ENCODE measurements at regions not wholly inside any gene's neighbourhood (a gene's known extent, or its start where the extent isn't known, plus 50 kb on each side); places are given as distances from the start of the nearest gene placed in this dataset.

DNA sequence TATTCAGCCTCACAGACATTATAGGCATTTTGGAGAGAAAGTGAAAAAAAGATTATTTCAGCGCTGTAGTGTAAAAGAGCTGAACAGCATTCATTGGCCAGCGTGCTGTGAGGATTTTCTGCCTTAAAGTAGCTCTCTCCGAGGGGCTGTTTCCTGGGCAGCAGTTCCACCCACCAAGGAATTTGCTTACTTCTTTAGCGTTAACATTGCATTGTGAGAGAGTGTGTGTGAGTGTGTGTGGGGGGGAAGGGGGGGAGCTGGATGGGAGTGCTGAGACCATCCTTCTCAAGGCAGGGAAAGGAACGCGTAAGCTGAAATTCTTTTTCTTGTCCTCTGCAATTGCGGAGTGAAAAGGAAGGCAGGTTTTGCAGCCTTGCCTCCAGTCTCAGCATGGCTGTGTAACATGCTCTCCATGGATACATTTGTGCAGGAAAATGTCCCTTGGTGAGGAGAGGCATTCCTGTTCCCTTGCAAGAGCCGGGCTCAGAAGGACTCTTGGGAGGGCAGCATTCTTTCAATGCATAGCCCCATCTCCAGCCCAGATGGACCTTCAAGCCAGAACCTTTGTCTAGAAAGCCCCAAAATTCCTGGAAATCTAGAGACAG is 159.9 kb upstream of the NAV2 start:
- Histone ChIP-seq H3K4me3 (no peak overlapping the region), H3K4me1 (ENCODE audit: control insufficient read depth in 5 of 5, insufficient read depth in 5 of 5, low read length in 5 of 5) (peaks cover 0 to 10% (median 0%) of the 10 kb centered on the region in 5 donors), H3K27ac (ENCODE audit: low read depth in 1 of 2, low read length in 1 of 2) (no peak overlapping the region), H3K36me3 (ENCODE audit: control insufficient read depth in 4 of 4, insufficient read depth in 4 of 4, low read length in 4 of 4) (no peaks in the 10 kb centered on the region), H3K27me3 (ENCODE audit: control insufficient read depth in 3 of 3, insufficient read depth in 3 of 3, low read length in 2 of 3) (peaks cover 0 to 19% (median 0%) of the 10 kb centered on the region in 3 donors), H3K9me3 (ENCODE audit: control insufficient read depth in 4 of 4, insufficient read depth in 3 of 4, low read length in 3 of 4) (no peaks in the 10 kb centered on the region), H3K9ac (ENCODE audit: insufficient read depth in 1 of 2, low read length in 2 of 2) (no peak overlapping the region)
- 79 to 80% methylated on average over 8 of the region's 8 CpGs for WGBS, 2 donors
- peak in 2 of 3 donors; percentile 28 to 30 for DNase-seq
- ATAC-seq (ENCODE audit: insufficient read depth, low FRiP score) = no peak
- TF ChIP-seq, protein P1, sequence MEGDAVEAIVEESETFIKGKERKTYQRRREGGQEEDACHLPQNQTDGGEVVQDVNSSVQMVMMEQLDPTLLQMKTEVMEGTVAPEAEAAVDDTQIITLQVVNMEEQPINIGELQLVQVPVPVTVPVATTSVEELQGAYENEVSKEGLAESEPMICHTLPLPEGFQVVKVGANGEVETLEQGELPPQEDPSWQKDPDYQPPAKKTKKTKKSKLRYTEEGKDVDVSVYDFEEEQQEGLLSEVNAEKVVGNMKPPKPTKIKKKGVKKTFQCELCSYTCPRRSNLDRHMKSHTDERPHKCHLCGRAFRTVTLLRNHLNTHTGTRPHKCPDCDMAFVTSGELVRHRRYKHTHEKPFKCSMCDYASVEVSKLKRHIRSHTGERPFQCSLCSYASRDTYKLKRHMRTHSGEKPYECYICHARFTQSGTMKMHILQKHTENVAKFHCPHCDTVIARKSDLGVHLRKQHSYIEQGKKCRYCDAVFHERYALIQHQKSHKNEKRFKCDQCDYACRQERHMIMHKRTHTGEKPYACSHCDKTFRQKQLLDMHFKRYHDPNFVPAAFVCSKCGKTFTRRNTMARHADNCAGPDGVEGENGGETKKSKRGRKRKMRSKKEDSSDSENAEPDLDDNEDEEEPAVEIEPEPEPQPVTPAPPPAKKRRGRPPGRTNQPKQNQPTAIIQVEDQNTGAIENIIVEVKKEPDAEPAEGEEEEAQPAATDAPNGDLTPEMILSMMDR (IDR thresholded peaks at IDR 0.05; ENCODE audit: control extremely low read depth, extremely low read depth) = no peak

DNA sequence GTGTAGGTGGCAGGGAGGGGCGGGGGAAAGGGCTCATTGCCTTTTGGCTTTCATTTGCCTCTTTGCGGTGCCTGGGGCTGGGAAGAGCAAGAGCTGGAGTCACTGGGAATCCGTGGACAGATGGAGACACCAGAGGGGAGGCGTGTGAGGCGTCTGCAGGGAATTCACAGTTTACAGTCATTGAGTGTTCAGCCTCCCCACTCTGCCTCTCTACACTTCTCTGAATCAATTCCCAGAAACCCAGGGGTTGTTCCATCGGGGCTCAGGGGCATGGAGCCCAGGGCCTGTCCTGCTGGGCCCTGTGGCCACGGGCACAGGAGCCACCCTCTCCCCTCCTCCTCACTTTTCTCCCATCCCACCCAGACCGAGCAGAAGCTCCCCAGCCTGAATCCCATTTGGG is 160.5 kb upstream of the NAV2 start:
- H3K9ac ChIP-seq (ENCODE audit: insufficient read depth in 1 of 2, low read length in 2 of 2) = no peak overlapping the region
- no peak overlapping the region for H3K27ac ChIP-seq (ENCODE audit: low read depth in 1 of 2, low read length in 1 of 2)
- ATAC-seq (ENCODE audit: insufficient read depth, low FRiP score) = no peak
- TF ChIP-seq, protein P1 (IDR thresholded peaks at IDR 0.05; ENCODE audit: control extremely low read depth, extremely low read depth) = no peak
- no peaks in the 10 kb centered on the region for H3K9me3 ChIP-seq (ENCODE audit: control insufficient read depth in 4 of 4, insufficient read depth in 3 of 4, low read length in 3 of 4)
- no peak for DNase-seq
- H3K4me1 ChIP-seq (ENCODE audit: control insufficient read depth in 5 of 5, insufficient read depth in 5 of 5, low read length in 5 of 5) = peaks cover 0 to 10% (median 0%) of the 10 kb centered on the region in 5 donors
- no peak overlapping the region for H3K4me3 ChIP-seq
- WGBS, 2 donors = 82 to 91% methylated on average over 8 of the region's 8 CpGs
- peaks cover 0 to 19% (median 0%) of the 10 kb centered on the region in 3 donors for H3K27me3 ChIP-seq (ENCODE audit: control insufficient read depth in 3 of 3, insufficient read depth in 3 of 3, low read length in 2 of 3)
- no peaks in the 10 kb centered on the region for H3K36me3 ChIP-seq (ENCODE audit: control insufficient read depth in 4 of 4, insufficient read depth in 4 of 4, low read length in 4 of 4)

DNA sequence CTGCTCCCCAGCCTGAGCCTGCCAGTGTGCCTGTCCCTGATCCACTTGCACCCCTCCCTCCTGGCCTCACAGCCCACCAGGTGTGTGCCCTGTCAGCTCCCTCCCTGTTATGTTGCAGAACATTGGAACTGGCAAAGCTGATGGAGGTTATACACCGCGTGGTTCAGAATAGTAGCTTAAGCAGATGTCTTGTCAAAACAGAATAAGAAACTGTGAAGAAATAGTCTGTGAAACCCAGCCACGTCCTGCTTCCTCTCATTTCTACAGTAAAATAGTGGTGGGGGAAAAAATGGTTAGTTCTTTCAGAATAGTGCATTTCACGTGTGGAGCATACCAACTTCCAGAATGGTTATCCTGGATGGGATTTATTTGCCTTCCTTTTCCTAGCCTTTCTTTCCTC is 161.2 kb upstream of the NAV2 start:
- H3K4me3 ChIP-seq = no peak overlapping the region
- ATAC-seq (ENCODE audit: insufficient read depth, low FRiP score) = no peak
- H3K4me1 ChIP-seq (ENCODE audit: control insufficient read depth in 5 of 5, insufficient read depth in 5 of 5, low read length in 5 of 5) = peaks cover 0 to 13% (median 0%) of the 10 kb centered on the region in 5 donors
- DNase-seq = no peak
- H3K9me3 ChIP-seq (ENCODE audit: control insufficient read depth in 4 of 4, insufficient read depth in 3 of 4, low read length in 3 of 4) = no peaks in the 10 kb centered on the region
- H3K27ac ChIP-seq (ENCODE audit: low read depth in 1 of 2, low read length in 1 of 2) = no peak overlapping the region
- H3K36me3 ChIP-seq (ENCODE audit: control insufficient read depth in 4 of 4, insufficient read depth in 4 of 4, low read length in 4 of 4) = no peaks in the 10 kb centered on the region
- peaks cover 0 to 19% (median 5%) of the 10 kb centered on the region in 3 donors for H3K27me3 ChIP-seq (ENCODE audit: control insufficient read depth in 3 of 3, insufficient read depth in 3 of 3, low read length in 2 of 3)
- WGBS, 2 donors = 66 to 70% methylated on average over 4 of the region's 4 CpGs
- TF ChIP-seq, protein P1 (IDR thresholded peaks at IDR 0.05; ENCODE audit: control extremely low read depth, extremely low read depth) = no peak
- H3K9ac ChIP-seq (ENCODE audit: insufficient read depth in 1 of 2, low read length in 2 of 2) = no peak overlapping the region

DNA sequence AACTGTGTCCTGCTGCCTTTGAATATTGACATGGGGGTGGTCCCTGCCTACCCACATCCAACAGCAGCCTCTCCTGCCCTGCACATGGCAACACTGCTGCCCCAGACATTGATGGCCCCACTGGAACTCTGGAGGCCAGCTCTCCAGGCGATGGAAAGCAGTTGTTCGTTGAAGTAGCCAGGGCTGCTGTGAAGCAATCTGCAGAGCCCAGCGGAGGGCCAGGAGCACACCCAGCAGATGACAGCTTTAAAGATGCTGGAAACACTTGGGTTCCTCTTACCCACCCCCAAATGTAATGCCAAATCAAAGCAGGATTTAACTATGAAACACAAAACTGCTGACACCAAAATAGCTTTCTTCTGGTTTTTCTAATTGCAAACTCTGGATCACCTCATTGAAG is 165.6 kb upstream of the NAV2 start:
- Histone ChIP-seq H3K27me3 (ENCODE audit: control insufficient read depth in 3 of 3, insufficient read depth in 3 of 3, low read length in 2 of 3) (peaks cover 0 to 22% (median 19%) of the 10 kb centered on the region in 3 donors), H3K9ac (ENCODE audit: insufficient read depth in 1 of 2, low read length in 2 of 2) (no peak overlapping the region), H3K36me3 (ENCODE audit: control insufficient read depth in 4 of 4, insufficient read depth in 4 of 4, low read length in 4 of 4) (no peaks in the 10 kb centered on the region), H3K27ac (ENCODE audit: low read depth in 1 of 2, low read length in 1 of 2) (no peak overlapping the region), H3K4me1 (ENCODE audit: control insufficient read depth in 5 of 5, insufficient read depth in 5 of 5, low read length in 5 of 5) (peaks cover 0 to 3% (median 0%) of the 10 kb centered on the region in 5 donors), H3K4me3 (no peak overlapping the region), H3K9me3 (ENCODE audit: control insufficient read depth in 4 of 4, insufficient read depth in 3 of 4, low read length in 3 of 4) (no peaks in the 10 kb centered on the region)
- no peak for ATAC-seq (ENCODE audit: insufficient read depth, low FRiP score)
- TF ChIP-seq, protein P1 (IDR thresholded peaks at IDR 0.05; ENCODE audit: control extremely low read depth, extremely low read depth) = no peak
- 79 to 91% methylated on average over 3 of the region's 3 CpGs for WGBS, 2 donors
- peak in 1 of 3 donors; percentile 11 for DNase-seq

Data from lung (tissue), 11 donors.